ENCODE measurements at regions not wholly inside any gene's neighbourhood (a gene's known extent, or its start where the extent isn't known, plus 50 kb on each side); places are given as distances from the start of the nearest gene placed in this dataset.
"Not testable (repeated sequence)": the region's sequence is repeated elsewhere in the genome, so short reads cannot be mapped to it uniquely, and the experiment has no call there.

DNA sequence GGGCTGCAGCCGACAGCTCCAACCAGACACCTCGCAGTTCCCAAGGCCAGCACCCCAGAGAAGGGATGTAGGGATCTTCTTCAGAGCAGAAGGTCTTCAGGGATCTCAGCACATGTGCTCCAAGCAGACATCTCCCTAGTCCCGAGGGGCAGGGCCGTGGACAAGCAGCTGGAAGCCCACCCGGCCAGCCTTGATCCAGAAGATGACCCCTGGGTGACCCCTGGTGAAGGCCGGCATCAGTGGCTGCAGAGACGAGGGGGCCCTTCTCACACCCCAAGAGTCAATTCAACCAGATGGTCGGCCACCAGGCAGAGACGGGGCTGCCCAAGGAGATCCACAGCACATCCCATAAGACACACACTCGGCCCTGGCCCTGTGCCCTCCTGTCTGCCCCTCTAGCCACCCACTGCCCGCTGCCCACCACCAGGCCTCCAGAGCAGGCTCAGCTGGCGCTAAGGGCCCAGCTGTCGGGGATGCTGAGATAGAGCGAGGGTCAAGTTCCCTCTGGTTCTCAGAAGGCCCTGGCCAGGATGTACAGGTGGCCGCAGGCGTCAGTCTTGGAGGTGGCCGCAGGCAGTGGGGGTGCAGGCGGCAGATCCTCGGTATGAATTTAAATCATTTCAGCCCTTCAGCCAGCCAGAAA lies 168.3 kb downstream of the BRD1 start:
- no peak for DNase-seq (ENCODE audit: low read depth)

DNA sequence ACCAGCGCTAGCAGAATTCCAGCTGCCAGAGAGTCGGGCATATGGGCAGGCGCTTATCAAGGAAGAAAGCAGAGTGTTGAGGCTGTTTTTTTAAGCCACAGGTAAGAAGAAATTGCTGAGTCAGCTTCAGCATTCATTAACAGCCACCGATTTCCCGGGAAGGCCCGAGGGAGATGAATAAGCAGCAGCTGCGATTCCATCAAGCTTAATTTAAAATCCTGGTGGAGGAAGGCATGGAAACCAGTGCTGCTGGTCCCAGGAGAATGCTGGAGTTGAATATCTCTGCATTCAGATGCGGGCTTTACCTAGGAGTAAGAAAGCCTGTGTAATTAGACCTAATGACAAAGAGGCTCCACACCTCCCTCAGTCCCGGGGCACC lies 168.8 kb downstream of the BRD1 start:
- no peak for DNase-seq (ENCODE audit: low read depth)

DNA sequence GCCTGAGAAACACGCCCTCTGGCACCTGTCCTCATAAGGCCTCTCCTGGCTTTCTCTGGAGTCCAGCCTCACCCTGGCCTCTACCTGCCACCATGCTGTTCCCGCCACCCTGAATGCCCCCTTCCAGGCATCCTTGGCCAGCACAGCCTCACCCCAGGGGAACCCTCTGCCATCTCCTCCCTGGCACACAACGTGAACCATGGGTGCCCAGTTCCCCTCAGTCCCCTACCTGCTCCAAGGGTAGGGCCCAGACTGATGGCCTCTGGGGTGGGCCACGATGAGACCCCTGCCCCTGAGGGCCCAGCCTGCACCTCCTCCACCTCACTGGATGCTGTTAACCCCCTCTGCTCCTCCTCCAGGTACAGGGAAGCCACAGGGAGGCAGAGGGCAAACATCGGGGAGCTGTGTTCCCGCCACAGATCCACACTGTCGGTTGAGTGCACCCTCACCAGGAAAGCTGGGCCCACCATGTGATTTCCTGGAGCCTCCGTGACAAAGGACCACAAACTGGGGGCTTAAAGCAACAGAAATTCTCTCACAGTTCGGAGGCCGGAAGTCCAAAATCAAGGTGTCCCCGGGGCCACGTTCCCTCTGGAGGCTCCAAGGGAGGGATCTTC lies 169.6 kb downstream of the BRD1 start:
- no peak for DNase-seq (ENCODE audit: low read depth)

- no peak for DNase-seq (ENCODE audit: low read depth)
These were observed 170.2 kb downstream of the BRD1 start for GRCh38 chr22:49657275-49657973.

DNA sequence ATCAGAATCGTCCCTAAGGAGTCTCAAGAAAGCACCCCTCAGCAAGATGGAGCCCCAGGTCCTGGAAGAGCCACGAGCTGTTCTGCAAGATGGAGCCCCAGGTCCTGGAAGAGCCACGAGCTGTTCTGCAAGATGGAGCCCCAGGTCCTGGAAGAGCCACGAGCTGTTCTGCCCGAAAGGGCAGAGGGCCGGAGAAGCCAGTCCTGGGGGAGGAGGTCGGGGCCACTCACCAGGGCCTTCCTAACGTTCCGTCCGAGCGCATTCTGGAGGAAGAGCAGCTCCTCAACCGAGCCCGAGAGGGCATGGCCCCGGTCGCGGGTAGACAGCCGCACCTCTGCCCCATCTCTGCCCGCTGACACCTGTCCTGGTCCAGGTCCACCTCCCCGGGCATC lies 170.8 kb downstream of the BRD1 start:
- not testable (repeated sequence) for DNase-seq (ENCODE audit: low read depth)

GRCh38 chr22:49656291-49656851 lies 171.3 kb downstream of the BRD1 start:
- DNase-seq (ENCODE audit: low read depth) = no peak

- DNase-seq (ENCODE audit: low read depth) = no peak
These were observed 172.4 kb downstream of the BRD1 start for GRCh38 chr22:49655168-49655812.

- no peak for DNase-seq (ENCODE audit: low read depth)
These were observed 177.1 kb downstream of the BRD1 start for GRCh38 chr22:49650336-49651241.

GRCh38 chr22:49649166-49650068 lies 178.3 kb downstream of the BRD1 start:
- DNase-seq (ENCODE audit: low read depth) = no peak

- DNase-seq (ENCODE audit: low read depth) = no peak
These were observed 179.6 kb downstream of the BRD1 start for GRCh38 chr22:49648053-49648452.

DNA sequence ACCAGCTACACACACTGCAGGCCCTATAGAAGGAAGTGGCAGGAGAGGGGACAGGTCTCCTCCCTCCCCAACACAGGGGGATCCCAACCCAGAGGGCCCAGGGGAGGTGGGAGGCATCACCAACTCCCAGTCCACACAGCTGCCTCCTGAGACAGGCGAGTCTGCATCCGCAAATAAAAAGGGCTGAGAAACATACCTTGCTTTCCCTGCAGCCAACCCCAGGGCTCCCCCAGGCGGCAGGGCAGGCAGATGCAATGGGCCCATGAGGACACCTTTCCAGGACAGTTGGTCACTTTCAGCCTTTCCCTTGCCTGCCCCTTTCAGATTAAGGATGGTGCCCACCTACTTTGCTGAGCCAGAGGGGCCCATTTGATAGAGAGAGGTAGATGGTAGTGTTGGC lies 180.0 kb downstream of the BRD1 start:
- no peak for DNase-seq (ENCODE audit: low read depth)

GRCh38 chr22:49646876-49647275 lies 180.8 kb downstream of the BRD1 start:
- no peak for DNase-seq (ENCODE audit: low read depth)

GRCh38 chr22:49645791-49646550 lies 181.7 kb downstream of the BRD1 start:
- DNase-seq (ENCODE audit: low read depth) = no peak

DNA sequence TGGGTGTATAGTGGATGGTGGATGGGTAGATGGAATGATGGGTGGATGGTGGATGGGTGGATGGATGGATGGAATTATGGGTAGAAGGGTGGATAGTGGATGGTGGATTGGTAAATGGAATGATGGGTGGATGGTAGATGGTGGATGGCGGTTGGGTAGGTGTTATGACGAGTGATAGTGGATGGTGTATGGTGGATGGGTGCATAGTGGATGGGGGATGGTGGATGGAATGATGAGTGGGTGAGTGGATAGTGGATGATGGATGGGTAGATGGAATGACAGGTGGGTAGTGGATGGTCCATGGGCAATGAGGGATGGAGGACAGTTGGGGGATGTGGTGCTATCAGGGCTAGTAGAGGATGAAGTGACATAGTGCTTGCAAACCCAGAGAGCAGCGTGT lies 182.4 kb downstream of the BRD1 start:
- no peak for DNase-seq (ENCODE audit: low read depth)

GRCh38 chr22:49643998-49644397 lies 183.7 kb downstream of the BRD1 start:
- no peak for DNase-seq (ENCODE audit: low read depth)

DNA sequence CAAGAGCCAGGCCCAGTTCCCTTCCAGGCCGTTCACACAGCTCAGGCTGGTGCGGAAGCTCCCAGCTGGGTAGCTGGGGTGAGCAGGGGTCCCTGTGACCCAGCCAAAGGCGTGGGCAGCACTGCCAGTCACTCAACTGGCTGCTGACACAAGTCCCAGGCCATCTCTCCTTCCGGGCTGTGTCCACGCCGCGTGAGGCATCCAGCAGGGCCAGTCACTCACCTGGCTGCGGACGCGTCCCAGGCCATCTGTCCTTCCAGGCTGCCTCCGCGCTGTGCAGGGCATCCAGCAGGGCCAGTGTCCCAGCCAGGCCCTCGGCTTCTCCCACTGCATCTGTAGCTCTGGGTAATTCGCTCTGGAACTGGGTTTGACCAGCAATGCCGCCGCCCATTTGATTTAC lies 184.2 kb downstream of the BRD1 start:
- no peak for DNase-seq (ENCODE audit: low read depth)

DNA sequence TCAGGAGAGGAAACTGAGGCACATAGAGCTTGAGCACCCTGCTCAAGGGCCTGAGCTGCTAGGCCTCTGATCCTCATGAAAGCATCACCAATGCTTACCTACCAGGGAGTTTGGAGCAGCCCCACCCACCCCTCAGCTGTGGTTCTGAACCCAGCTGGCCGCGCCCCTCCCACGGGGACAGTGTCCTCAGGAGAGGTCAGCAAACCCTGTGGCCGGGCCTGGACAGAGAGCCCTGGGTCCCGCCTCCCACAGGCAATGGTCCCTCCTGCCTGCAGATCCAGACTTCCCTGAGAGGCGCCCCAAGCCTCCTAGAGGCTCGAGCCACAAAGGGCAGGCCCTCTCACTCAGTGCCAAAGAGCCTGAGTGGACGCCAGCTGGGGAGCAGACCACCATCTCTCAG lies 184.9 kb downstream of the BRD1 start:
- DNase-seq (ENCODE audit: low read depth) = no peak

GRCh38 chr22:49642331-49642730 lies 185.3 kb downstream of the BRD1 start:
- DNase-seq (ENCODE audit: low read depth) = no peak

DNA sequence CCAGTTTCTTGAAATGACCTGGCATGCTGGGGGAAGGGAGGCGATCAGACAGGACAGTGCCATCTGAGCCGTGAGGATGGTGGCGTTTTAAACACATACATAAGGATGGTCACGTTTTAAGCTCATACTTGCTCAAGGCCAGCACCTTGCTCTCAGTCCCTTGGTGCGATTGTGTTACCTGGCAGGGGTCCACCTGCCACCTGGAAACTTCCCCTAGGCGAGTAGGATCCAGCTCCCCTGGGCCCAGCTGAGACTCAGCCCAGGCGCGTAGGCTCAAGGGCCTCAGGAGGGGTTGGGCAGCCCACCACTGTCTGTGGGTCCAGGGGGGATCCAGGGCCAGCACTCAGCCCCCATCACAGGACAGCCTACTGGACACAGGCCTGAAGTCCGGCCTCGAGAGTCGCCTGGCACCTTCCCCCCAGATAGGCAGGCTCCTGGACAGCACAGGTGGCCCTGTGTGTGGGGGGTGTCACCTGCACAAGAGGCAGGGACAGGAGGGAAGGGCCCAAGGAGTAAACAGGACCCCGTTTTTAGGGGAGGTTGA lies 185.8 kb downstream of the BRD1 start:
- DNase-seq (ENCODE audit: low read depth) = no peak

Data from non-pigmented ciliary epithelial cell (primary cell).